H1 (cell line): ENCODE measurements at regions not wholly inside any gene's neighbourhood (a gene's known extent, or its start where the extent isn't known, plus 50 kb on each side); places are given as distances from the start of the nearest gene placed in this dataset.

ENCODE experiments used
- CTCF ChIA-PET: fragments of 300-600 bp; sonication (Branson Sonifier 250); formaldehyde crosslinking; loops from one replicate; lab custom pipeline; 2021; ENCODE audit not compliant: partially characterized antibody; lab: Charles Lee
- POLR2A ChIA-PET: fragments of 300-600 bp; sonication (Branson Sonifier 250); formaldehyde crosslinking; loops from one replicate; lab custom pipeline; 2021; ENCODE audit warnings: inconsistent platforms; ENCODE audit not compliant: partially characterized antibody; lab: Charles Lee
- DNase-seq, 2 experiments: peaks; one replicate each; pipeline versions ENCODE4 v3.0.0 to v3.0.0-alpha.2; 2010 to 2022; ENCODE audit warnings: low spot score in 2 of 2, low read depth in 1 of 2, mixed read lengths in 1 of 2
- FAIRE-seq: peaks from 2 replicates; lab custom pipeline; 2011; peaks lifted over from hg19 to GRCh38; lab: Jason Lieb, UNC
- H2AFZ ChIP-seq: 2 replicates; pipeline ENCODE4 v1.8.1; 2012; ENCODE audit warnings: low read length, inconsistent platforms
- H2AK5ac ChIP-seq: 2 replicates; pipeline ENCODE4 v1.6.1; 2013; ENCODE audit warnings: low read depth, low read length
- H2BK120ac ChIP-seq: replicated peaks from 2 replicates; pipeline ENCODE3; 2013; ENCODE audit warnings: low read depth, low read length, inconsistent platforms
- H2BK12ac ChIP-seq: 2 replicates; pipeline ENCODE4 v1.6.1; 2013; ENCODE audit warnings: low read depth, low read length
- H2BK15ac ChIP-seq: 2 replicates; pipeline ENCODE4 v1.6.1; 2013; ENCODE audit warnings: low read length
- H2BK20ac ChIP-seq: 2 replicates; pipeline ENCODE4 v1.6.1; 2013; ENCODE audit warnings: low read length
- H2BK5ac ChIP-seq: 2 replicates; pipeline ENCODE4 v1.6.1; 2013; ENCODE audit warnings: low read depth, low read length
- H3K14ac ChIP-seq: 2 replicates; pipeline ENCODE4 v1.6.1; 2013; ENCODE audit warnings: inconsistent platforms; ENCODE audit not compliant: insufficient read length
- H3K18ac ChIP-seq: 2 replicates; pipeline ENCODE4 v1.6.1; 2013; ENCODE audit warnings: low read length; ENCODE audit errors: extremely low read depth
- H3K23ac ChIP-seq: 2 replicates; pipeline ENCODE4 v1.6.1; 2013; ENCODE audit warnings: inconsistent platforms; ENCODE audit not compliant: insufficient read length
- H3K23me2 ChIP-seq: 2 replicates; pipeline ENCODE4 v1.6.1; 2013; ENCODE audit warnings: low read depth, low read length
- H3K27ac ChIP-seq: 2 replicates; pipeline ENCODE4 v1.6.1; 2011; ENCODE audit warnings: low read depth, low read length, inconsistent platforms
- H3K27me3 ChIP-seq, 4 experiments: replicated peaks in 1 of 4; 1 replicate in 1 of 4; 2 replicates in 3 of 4; pipeline versions ENCODE4 v1.6.1 to v1.8.1; 2011 to 2013; ENCODE audit warnings: low read length in 3 of 4, mild to moderate bottlenecking in 3 of 4, inconsistent platforms in 2 of 4, mixed read lengths in 2 of 4, moderate library complexity in 1 of 4; ENCODE audit not compliant: control insufficient read depth in 3 of 4, insufficient read depth in 3 of 4; ENCODE audit errors: extremely low read depth in 1 of 4
- H3K36me3 ChIP-seq, 4 experiments: 2 replicates each; pipeline versions ENCODE4 v1.6.1 to v1.8.1; 2011 to 2013; ENCODE audit warnings: mild to moderate bottlenecking in 4 of 4, low read length in 3 of 4, moderate library complexity in 2 of 4, control low read depth in 1 of 4, inconsistent platforms in 1 of 4; ENCODE audit not compliant: insufficient read depth in 4 of 4, control insufficient read depth in 2 of 4
- H3K4ac ChIP-seq: replicated peaks from 2 replicates; pipeline ENCODE3; 2013; ENCODE audit warnings: low read length, low read depth, mixed read lengths, inconsistent platforms; ENCODE audit not compliant: insufficient read length
- H3K4me1 ChIP-seq, 4 experiments: replicated peaks in 1 of 4; 1 replicate in 1 of 4; 2 replicates in 3 of 4; pipeline versions ENCODE4 v1.6.1 to v1.8.1; 2011 to 2013; ENCODE audit warnings: low read length in 3 of 4, inconsistent platforms in 2 of 4, mixed read lengths in 1 of 4; ENCODE audit not compliant: insufficient read depth in 4 of 4, control insufficient read depth in 3 of 4
- H3K4me2 ChIP-seq, 2 experiments: 2 replicates each; pipeline versions ENCODE4 v1.6.1 to v1.8.1; 2011 to 2013; ENCODE audit warnings: low read depth in 2 of 2, low read length in 2 of 2, control low read depth in 1 of 2, inconsistent platforms in 1 of 2, mild to moderate bottlenecking in 1 of 2; ENCODE audit not compliant: insufficient read depth in 1 of 2
- H3K4me3 ChIP-seq, 4 experiments: fragments of 200-600, 300-600 bp in 1 of 4; sonication (generic), shearing (Covaris generic), sonication (Bioruptor Twin) in 1 of 4; 2 replicates each; pipeline versions ENCODE4 v1.5.1 to v1.8.1; 2011 to 2016; ENCODE audit warnings: low read length in 4 of 4, low read depth in 3 of 4, control low read depth in 2 of 4, inconsistent platforms in 2 of 4, mild to moderate bottlenecking in 2 of 4, mixed read lengths in 1 of 4, moderate library complexity in 1 of 4; ENCODE audit not compliant: insufficient read depth in 2 of 4; ENCODE audit errors: extremely low read depth in 1 of 4
- H3K56ac ChIP-seq: replicated peaks from 2 replicates; pipeline ENCODE3; 2013; ENCODE audit warnings: low read depth, mild to moderate bottlenecking, mixed read lengths, low read length, inconsistent platforms; ENCODE audit not compliant: insufficient read length
- H3K79me1 ChIP-seq: 2 replicates; pipeline ENCODE4 v1.6.1; 2013; ENCODE audit warnings: low read depth, low read length, control low read depth
- H3K79me2 ChIP-seq, 2 experiments: 2 replicates each; pipeline versions ENCODE4 v1.6.1 to v1.8.1; 2012 to 2013; ENCODE audit warnings: low read length in 2 of 2, mild to moderate bottlenecking in 2 of 2, inconsistent platforms in 1 of 2; ENCODE audit not compliant: insufficient read depth in 2 of 2, control insufficient read depth in 1 of 2
- H3K9ac ChIP-seq, 4 experiments: replicated peaks in 1 of 4; 1 replicate in 1 of 4; 2 replicates in 3 of 4; pipeline versions ENCODE4 v1.6.1 to v1.8.1; 2011 to 2013; ENCODE audit warnings: low read depth in 3 of 4, low read length in 3 of 4, control low read depth in 2 of 4, mild to moderate bottlenecking in 2 of 4, moderate library complexity in 2 of 4, inconsistent platforms in 1 of 4; ENCODE audit errors: extremely low read depth in 1 of 4
- H3K9me3 ChIP-seq, 2 experiments: 2 replicates each; pipeline versions ENCODE4 v1.6.1 to v1.8.1; 2012 to 2013; ENCODE audit warnings: mild to moderate bottlenecking in 2 of 2, moderate library complexity in 2 of 2, control low read depth in 1 of 2, inconsistent platforms in 1 of 2, low read depth in 1 of 2, low read length in 1 of 2, mixed read lengths in 1 of 2; ENCODE audit not compliant: insufficient read depth in 2 of 2
- H4K20me1 ChIP-seq, 2 experiments: replicated peaks in 1 of 2; 2 replicates each; pipeline versions ENCODE3 to v1.8.1; 2011 to 2013; ENCODE audit warnings: inconsistent platforms in 2 of 2, low read length in 2 of 2, mild to moderate bottlenecking in 1 of 2; ENCODE audit not compliant: insufficient read depth in 2 of 2, control insufficient read depth in 1 of 2
- H4K5ac ChIP-seq: 2 replicates; pipeline ENCODE4 v1.6.1; 2013; ENCODE audit warnings: low read length, low read depth, mixed read lengths, inconsistent platforms; ENCODE audit not compliant: insufficient read length
- H4K8ac ChIP-seq: 2 replicates; pipeline ENCODE4 v1.8.0; 2013; ENCODE audit warnings: mild to moderate bottlenecking, moderate library complexity, low read length, inconsistent platforms; ENCODE audit not compliant: insufficient read depth; ENCODE audit errors: extremely low read depth
- H4K91ac ChIP-seq: replicated peaks from 2 replicates; pipeline ENCODE3; 2013; ENCODE audit warnings: low read length, mixed read lengths, inconsistent platforms; ENCODE audit not compliant: insufficient read length
- ASH2L ChIP-seq: fragments of 200-600, 300-600 bp; sonication (generic); IDR thresholded peaks from one replicate; pipeline ENCODE4 v1.7.1; 2017; ENCODE audit warnings: low read length
- ATF2 ChIP-seq: IDR thresholded peaks from 2 replicates; pipeline ENCODE4 v1.6.1; 2012; ENCODE audit warnings: low read length, inconsistent platforms
- ATF3 ChIP-seq: IDR thresholded peaks from 2 replicates; pipeline ENCODE4 v1.6.1; 2011; ENCODE audit warnings: low read depth, mild to moderate bottlenecking, low read length; ENCODE audit not compliant: insufficient read depth
- BRCA1 ChIP-seq: IDR thresholded peaks from 2 replicates; pipeline ENCODE4 v1.6.1; 2012; ENCODE audit warnings: low read depth, low read length, improper control_type of control experiment
- CTBP2 ChIP-seq: IDR thresholded peaks from 2 replicates; pipeline ENCODE4 v1.7.0; 2011; ENCODE audit warnings: borderline replicate concordance, mild to moderate bottlenecking, moderate library complexity, mixed read lengths, low read length; ENCODE audit not compliant: insufficient read depth, insufficient read length
- HDAC6 ChIP-seq: IDR thresholded peaks from one replicate; pipeline ENCODE4 v1.7.1; 2012; ENCODE audit warnings: low read depth, mild to moderate bottlenecking, inconsistent platforms, low read length, moderate library complexity
- MAX ChIP-seq: IDR thresholded peaks from 2 replicates; pipeline ENCODE4 v1.6.1; 2012; ENCODE audit warnings: inconsistent platforms
- RNF2 ChIP-seq: fragments of 200-900, 300-1000 bp; sonication (generic); IDR thresholded peaks from 2 replicates; pipeline ENCODE4 v1.7.1; 2016; ENCODE audit warnings: borderline replicate concordance, low read depth, mild to moderate bottlenecking, antibody characterized with exemption, low read length; ENCODE audit not compliant: poor library complexity, severe bottlenecking; ENCODE audit errors: missing control alignments
- TCF12 ChIP-seq: IDR thresholded peaks from 2 replicates; pipeline ENCODE4 v1.6.1; 2011; ENCODE audit warnings: low read depth, mild to moderate bottlenecking, low read length
- TEAD4 ChIP-seq: IDR thresholded peaks from 2 replicates; pipeline ENCODE4 v1.6.1; 2012; ENCODE audit warnings: low read depth, low read length, inconsistent platforms, mixed read lengths
- YY1 ChIP-seq: IDR thresholded peaks from 2 replicates; pipeline ENCODE4 v1.6.1; 2011; ENCODE audit warnings: low read depth, mild to moderate bottlenecking, low read length
- WGBS, 2 experiments: shearing (Covaris generic) in 1 of 2; methylation state at CpG; one replicate each; pipeline versions ENCODE4 v1.1.6 to v1.1.7; 2013 to 2015; ENCODE audit warnings: low lambda C conversion rate in 2 of 2, mixed read lengths in 2 of 2, inconsistent platforms in 1 of 2, low coverage in 1 of 2, missing lambda C conversion rate in 1 of 2; ENCODE audit not compliant: insufficient replicate concordance in 2 of 2, insufficient coverage in 1 of 2, insufficient read length in 1 of 2; ENCODE audit errors: extremely low coverage in 1 of 2, missing lambda C conversion rate in 1 of 2; 5-methylcytosine and 5-hydroxymethylcytosine counted together

GRCh38 chr11:33590441-33590840, 110.2 kb downstream of the C11orf91 start:
- TF ChIP-seq CTBP2: no peak
- no peak for TF ChIP-seq ASH2L
- no peak for TF ChIP-seq ATF2
- no peak for TF ChIP-seq TEAD4
- TF ChIP-seq HDAC6: no peak
- TF ChIP-seq TCF12: no peak
- no peak for TF ChIP-seq MAX
- no peak for TF ChIP-seq ATF3
- no peak for TF ChIP-seq YY1
- no peak for TF ChIP-seq BRCA1
- TF ChIP-seq RNF2: no peak
- H4K91ac ChIP-seq: no peak overlapping the region
- H3K36me3 ChIP-seq: no peaks in the 10 kb centered on the region; a peak in 1 of 8 replicates
- H3K4ac ChIP-seq: no peak overlapping the region
- H3K9me3 ChIP-seq: peaks cover 4 to 9% of the 10 kb centered on the region in 2 experiments; a peak in 3 of 4 replicates
- H3K23me2 ChIP-seq: peaks cover 2% of the 10 kb centered on the region; the same call in 1 of the 2 replicates
- H3K79me1 ChIP-seq: no peaks in the 10 kb centered on the region
- H2BK12ac ChIP-seq: no peak overlapping the region
- FAIRE-seq (no peak), DNase-seq (no peak)
- ChIA-PET POLR2A (no interaction called here), CTCF (interaction anchor here (1.4 to 1.5 kb wide), 2 partner anchors 13 to 15 kb away, joined by 3 to 4 read pairs; no protein-coding TSS in a partner anchor)
- no peak overlapping the region for H3K27ac ChIP-seq
- H2AK5ac ChIP-seq: no peak overlapping the region
- H4K5ac ChIP-seq: no peak overlapping the region
- H4K8ac ChIP-seq: no peak overlapping the region
- H3K18ac ChIP-seq: no peak overlapping the region
- peaks cover 0 to 7% (median 2%) of the 10 kb centered on the region in 4 experiments; a peak in 2 of 7 replicates for H3K4me1 ChIP-seq
- no peak overlapping the region for H2BK15ac ChIP-seq
- no peak overlapping the region for H2BK20ac ChIP-seq
- H4K20me1 ChIP-seq: no peaks in the 10 kb centered on the region
- no peak overlapping the region for H3K56ac ChIP-seq
- no peak overlapping the region for H2AFZ ChIP-seq
- 85% methylated on average over 4 of the region's 4 CpGs; no CpG with 5 or more reads in 1 of the 2 experiments for WGBS, 2 experiments
- no peak overlapping the region for H3K4me3 ChIP-seq
- H3K79me2 ChIP-seq: no peaks in the 10 kb centered on the region
- H3K23ac ChIP-seq: no peak overlapping the region
- H3K14ac ChIP-seq: no peak overlapping the region
- H3K27me3 ChIP-seq: no peaks in the 10 kb centered on the region
- no peak overlapping the region for H2BK120ac ChIP-seq
- H3K9ac ChIP-seq: no peak overlapping the region
- no peak overlapping the region for H3K4me2 ChIP-seq
- H2BK5ac ChIP-seq: no peak overlapping the region
